Heart left ventricle (tissue), 16 donors: ENCODE measurements at regions not wholly inside any gene's neighbourhood (a gene's known extent, or its start where the extent isn't known, plus 50 kb on each side); places are given as distances from the start of the nearest gene placed in this dataset.

Source experiments
- ATAC-seq, 4 donors: fragments of 200-7000 bp; cut with Tn5 transposase; one replicate each; pipeline ENCODE4 v1.9.1; 2020 to 2022; ENCODE audit warnings: moderate library complexity in 4 of 4, mild to moderate bottlenecking in 3 of 4, moderate number of reproducible peaks in 1 of 4
- DNase-seq, 5 donors: peaks; one replicate each; pipeline ENCODE4 v3.0.0-alpha.2; 2020
- H3K27ac ChIP-seq, 12 donors: fragments of 200-600 bp; sonication (generic) in 4 of 12; one replicate each; pipeline versions ENCODE4 v1.5.0 to v1.8.0; 2016 to 2022; ENCODE audit warnings: mild to moderate bottlenecking in 2 of 12
- H3K27me3 ChIP-seq, 9 donors: fragments of 200-600 bp; sonication (generic) in 2 of 9; one replicate each; pipeline versions ENCODE4 v1.5.1 to v1.8.0; 2016 to 2022; ENCODE audit warnings: mild to moderate bottlenecking in 3 of 9
- H3K36me3 ChIP-seq, 9 donors: fragments of 200-600 bp; sonication (generic) in 2 of 9; one replicate each; pipeline versions ENCODE4 v1.5.0 to v1.8.0; 2018 to 2022; ENCODE audit warnings: mild to moderate bottlenecking in 2 of 9
- H3K4me1 ChIP-seq, 12 donors: fragments of 200-600 bp; sonication (generic) in 4 of 12; one replicate each; pipeline versions ENCODE4 v1.5.0 to v1.8.0; 2016 to 2022; ENCODE audit warnings: mild to moderate bottlenecking in 3 of 12
- H3K4me3 ChIP-seq, 12 donors: fragments of 200-600 bp; sonication (generic) in 4 of 12; one replicate each; pipeline versions ENCODE4 v1.5.0 to v1.8.0; 2017 to 2022; ENCODE audit warnings: mild to moderate bottlenecking in 9 of 12, moderate library complexity in 4 of 12
- H3K9me3 ChIP-seq, 12 donors: fragments of 200-600 bp; sonication (generic) in 4 of 12; one replicate each; pipeline versions ENCODE4 v1.5.0 to v1.8.0; 2016 to 2022; ENCODE audit warnings: mild to moderate bottlenecking in 1 of 12
- POLR2A ChIP-seq, 2 donors: fragments of 450-650 bp; IDR thresholded peaks; one replicate each; pipeline ENCODE4 v1.6.1; 2017; ENCODE audit warnings: antibody characterized with exemption in 2 of 2, mild to moderate bottlenecking in 2 of 2, moderate library complexity in 2 of 2
- WGBS, 4 donors: extraction: QIAGEN DNeasy Blood & Tissue Kit in 2 of 4; methylation state at CpG; one replicate each; pipeline versions ENCODE4 v1.1.5 to v1.1.7; 2013 to 2018; 5-methylcytosine and 5-hydroxymethylcytosine counted together
- intact Hi-C, 10 donors: fragments of 100-400 bp; cut with DNase I; formaldehyde crosslinking; loops; one replicate each; pipeline versions ENCODE4 v1.11.1 to v1.14.2; 2022
- TF ChIP-seq, protein P1 (sequence below), 12 donors: fragments of 200-600 bp; sonication (generic) in 4 of 12; IDR thresholded peaks; one replicate each; pipeline versions ENCODE4 v1.5.0 to v1.8.0; 2018 to 2022; ENCODE audit warnings: antibody characterized with exemption in 12 of 12, mild to moderate bottlenecking in 5 of 12
- donor health status: ischemic (EF 13 %, LVEDD 7.1; RV severe dilation, severe dysfunction).
- donor health status: healthy with polysubstance abuse.
- donor health status: DM: no; HTN: yes; CAD: no.
- donor health status: DM: no; HTN: no; CAD: no.
- donor health status: ischemic (EF 25% LVEDD 6.9; RV normal size, moderate dysfunction).
- donor health status: ischemic (EF 25% LVEDD 5.7; RV mildly dilated, moderate dysfunction).
- donor health status: healthy.
- donor health status: DM: yes; HTN: yes; CAD: no.
- donor health status: ischemic (EF 35%, LVEDD 5.7; RV mildly dilated, moderate dysfunction).
- donor health status: nonischemic (EF 11% LVEDD 7.7; RV severe dilation, severe dysfunction).
- donor health status: DM: yes; HTN: yes; CAD: no.
- donor health status: PGD.
- donor health status: ischemic (EF 29% LVEDD 5.4; RV normal size, mild dysfunction).
- donor health status: nonischemic (EF 23%, LVEDD 6.1; RV moderate dilation, normal function).

DNA sequence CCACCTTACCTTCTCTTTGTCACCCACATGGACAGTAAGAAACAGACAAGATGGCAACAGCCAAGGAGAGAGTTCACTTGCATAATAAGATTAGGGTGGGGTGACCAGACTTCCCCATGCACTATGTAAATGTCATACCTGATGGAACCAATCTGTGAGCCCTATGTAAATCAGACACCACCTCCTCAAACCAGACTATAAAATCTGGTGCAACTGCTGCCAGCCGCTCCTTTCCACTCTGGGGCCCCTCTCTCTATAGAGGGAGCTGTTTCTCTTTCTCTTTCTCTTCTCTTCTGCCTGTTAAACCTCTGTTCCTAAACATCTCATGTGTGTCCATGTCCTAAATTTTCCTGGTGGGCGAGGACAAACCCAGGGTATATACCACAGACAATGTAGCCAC lies 405.5 kb upstream of the CNTN4 start:
- H3K27me3 ChIP-seq, result no peaks in the 10 kb centered on the region
- 71 to 79% (median 75%) methylated on average over 2 of the region's 2 CpGs for WGBS, 4 donors

DNA sequence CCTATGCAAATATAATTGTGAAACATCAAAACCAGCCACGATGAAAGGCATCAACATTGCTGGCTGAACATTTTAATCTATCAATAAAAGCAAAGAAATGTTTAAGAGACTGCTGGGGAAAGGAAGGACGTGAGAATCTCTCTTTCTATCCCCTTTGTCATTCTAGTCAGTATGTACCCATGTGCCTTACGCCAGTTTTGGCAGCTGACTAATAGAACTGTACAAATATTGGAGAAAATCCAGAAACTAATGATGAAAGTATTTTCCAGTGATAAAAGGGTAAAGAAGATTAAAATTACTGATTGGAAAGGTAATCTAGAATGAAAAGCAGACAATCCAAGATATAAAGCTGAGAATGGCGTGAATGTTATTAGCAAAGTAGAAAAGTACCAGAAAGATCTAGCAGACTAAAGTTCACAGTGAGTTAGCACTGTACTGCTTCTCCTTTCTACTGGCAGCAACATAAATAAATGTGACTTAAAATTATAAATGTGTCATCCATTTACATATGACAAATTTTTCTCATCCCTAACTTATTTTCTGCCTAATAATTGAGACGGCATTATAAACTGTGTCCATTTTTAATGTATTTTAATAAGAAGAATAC lies 401.9 kb upstream of the CNTN4 start:
- no peak for DNase-seq
- intact Hi-C loops, result no loop called here
- H3K4me1 ChIP-seq, result no peaks in the 10 kb centered on the region
- no peaks in the 10 kb centered on the region for H3K36me3 ChIP-seq
- no peak for TF ChIP-seq POLR2A (IDR thresholded peaks at IDR 0.05)
- TF ChIP-seq, protein P1, sequence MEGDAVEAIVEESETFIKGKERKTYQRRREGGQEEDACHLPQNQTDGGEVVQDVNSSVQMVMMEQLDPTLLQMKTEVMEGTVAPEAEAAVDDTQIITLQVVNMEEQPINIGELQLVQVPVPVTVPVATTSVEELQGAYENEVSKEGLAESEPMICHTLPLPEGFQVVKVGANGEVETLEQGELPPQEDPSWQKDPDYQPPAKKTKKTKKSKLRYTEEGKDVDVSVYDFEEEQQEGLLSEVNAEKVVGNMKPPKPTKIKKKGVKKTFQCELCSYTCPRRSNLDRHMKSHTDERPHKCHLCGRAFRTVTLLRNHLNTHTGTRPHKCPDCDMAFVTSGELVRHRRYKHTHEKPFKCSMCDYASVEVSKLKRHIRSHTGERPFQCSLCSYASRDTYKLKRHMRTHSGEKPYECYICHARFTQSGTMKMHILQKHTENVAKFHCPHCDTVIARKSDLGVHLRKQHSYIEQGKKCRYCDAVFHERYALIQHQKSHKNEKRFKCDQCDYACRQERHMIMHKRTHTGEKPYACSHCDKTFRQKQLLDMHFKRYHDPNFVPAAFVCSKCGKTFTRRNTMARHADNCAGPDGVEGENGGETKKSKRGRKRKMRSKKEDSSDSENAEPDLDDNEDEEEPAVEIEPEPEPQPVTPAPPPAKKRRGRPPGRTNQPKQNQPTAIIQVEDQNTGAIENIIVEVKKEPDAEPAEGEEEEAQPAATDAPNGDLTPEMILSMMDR (IDR thresholded peaks at IDR 0.05), result no peak
- no peak for ATAC-seq
- no peak overlapping the region for H3K27ac ChIP-seq
- H3K4me3 ChIP-seq, result no peak overlapping the region
- peaks cover 0 to 10% (median 0%) of the 10 kb centered on the region in 12 donors for H3K9me3 ChIP-seq
- no peaks in the 10 kb centered on the region for H3K27me3 ChIP-seq
- 54 to 61% (median 57%) methylated on average over 5 of the region's 5 CpGs for WGBS, 4 donors

More for the DNA sequence above, 405.5 kb upstream of the CNTN4 start:
- intact Hi-C loops, result no loop called here
- Histone ChIP-seq H3K36me3 (no peaks in the 10 kb centered on the region), H3K4me3 (no peak overlapping the region), H3K9me3 (peaks cover 0 to 6% (median 0%) of the 10 kb centered on the region in 12 donors), H3K27ac (no peak overlapping the region), H3K4me1 (no peaks in the 10 kb centered on the region)
- TF ChIP-seq, protein P1 (IDR thresholded peaks at IDR 0.05), result no peak
- no peak for TF ChIP-seq POLR2A (IDR thresholded peaks at IDR 0.05)
- DNase-seq, result no peak
- ATAC-seq, result no peak

DNA sequence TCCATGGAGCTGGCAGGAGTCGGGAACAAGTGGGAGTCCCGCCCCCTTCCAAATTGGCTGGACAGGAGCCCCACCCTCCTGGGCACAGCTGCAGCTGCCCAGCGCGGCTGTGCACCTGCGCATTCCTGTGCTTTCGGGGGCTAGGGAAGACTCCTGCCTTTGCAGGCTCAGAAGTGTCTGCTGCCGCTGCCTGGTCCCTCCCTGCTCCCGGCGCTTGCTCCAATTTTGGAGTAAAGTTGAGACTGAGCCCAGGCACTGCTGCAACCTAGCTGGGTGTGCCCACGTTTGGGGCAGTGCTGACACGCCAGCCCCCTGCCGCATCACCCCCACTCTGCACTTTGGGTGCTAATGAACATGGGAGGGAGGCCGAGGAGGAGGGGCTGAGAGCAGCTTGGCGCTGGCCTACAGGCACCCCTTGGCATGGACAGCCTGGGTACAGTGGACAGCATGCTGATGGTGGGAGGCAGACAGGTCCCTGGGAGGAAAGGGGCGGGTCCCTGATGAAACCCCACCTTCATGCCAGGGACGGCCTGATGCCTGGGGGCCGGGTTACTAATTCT lies 399.2 kb upstream of the CNTN4 start:
- H3K27me3 ChIP-seq, result no peaks in the 10 kb centered on the region
- no peak overlapping the region for H3K27ac ChIP-seq
- ATAC-seq, result no peak
- H3K4me1 ChIP-seq, result no peaks in the 10 kb centered on the region
- H3K9me3 ChIP-seq, result peaks cover 0 to 5% (median 0%) of the 10 kb centered on the region in 12 donors
- 85 to 98% (median 91%) methylated on average over 9 to 17 of the region's 17 CpGs for WGBS, 4 donors
- no peak overlapping the region for H3K4me3 ChIP-seq
- no peaks in the 10 kb centered on the region for H3K36me3 ChIP-seq
- peak in 1 of 5 donors; percentile 44 for DNase-seq
- intact Hi-C loops, result no loop called here
- TF ChIP-seq POLR2A (IDR thresholded peaks at IDR 0.05), result no peak
- TF ChIP-seq, protein P1 (IDR thresholded peaks at IDR 0.05), result no peak

DNA sequence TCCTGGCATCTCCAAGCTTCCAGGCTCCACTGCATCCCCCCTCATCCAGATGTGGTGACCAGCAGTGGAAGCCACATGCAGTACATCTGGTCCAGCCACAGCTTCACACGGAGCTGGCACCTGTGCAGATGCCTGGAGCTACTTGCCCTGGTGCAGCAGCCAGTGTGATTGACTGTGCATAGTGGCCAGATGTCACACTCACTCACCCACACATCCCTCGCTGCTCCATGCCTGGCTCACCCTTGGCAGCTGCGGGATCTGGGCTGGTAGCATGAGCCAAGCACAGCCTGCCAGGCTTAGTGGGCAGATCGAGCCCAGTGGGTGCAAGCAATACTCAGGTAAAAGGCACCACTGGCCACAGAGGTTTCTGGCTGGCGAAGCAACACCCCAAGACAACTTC lies 398.0 kb upstream of the CNTN4 start:
- no peak overlapping the region for H3K27ac ChIP-seq
- no peak for DNase-seq
- 81 to 89% (median 83%) methylated on average over 4 to 5 of the region's 5 CpGs for WGBS, 4 donors
- no peaks in the 10 kb centered on the region for H3K36me3 ChIP-seq
- H3K4me3 ChIP-seq, result no peak overlapping the region
- no peak for ATAC-seq
- no peaks in the 10 kb centered on the region for H3K27me3 ChIP-seq
- H3K9me3 ChIP-seq, result peaks cover 0 to 15% (median 0%) of the 10 kb centered on the region in 12 donors
- TF ChIP-seq, protein P1 (IDR thresholded peaks at IDR 0.05), result no peak
- TF ChIP-seq POLR2A (IDR thresholded peaks at IDR 0.05), result no peak
- intact Hi-C loops, result no loop called here
- no peaks in the 10 kb centered on the region for H3K4me1 ChIP-seq
